ENCODE measurements at regions not wholly inside any gene's neighbourhood (a gene's known extent, or its start where the extent isn't known, plus 50 kb on each side); places are given as distances from the start of the nearest gene placed in this dataset.

- RAD21 ChIA-PET (ENCODE audit: low non-redundant PET in 1 of 2, low total read pairs in 2 of 2, uncharacterized antibody in 2 of 2, unreplicated experiment in 2 of 2) = no interaction called here
- Histone ChIP-seq H3K4me2 (ENCODE audit: low read length) (no peak overlapping the region), H3K4me1 (ENCODE audit: control insufficient read depth in 1 of 2, insufficient read depth in 2 of 2, low read length in 2 of 2) (no peaks in the 10 kb centered on the region), H4K20me1 (ENCODE audit: insufficient read depth) (no peaks in the 10 kb centered on the region), H3K4me3 (replicated peaks in 1 of 2; ENCODE audit: low read depth in 1 of 2, low read length in 2 of 2) (no peak overlapping the region), H3K9ac (ENCODE audit: low read length) (no peak overlapping the region), H2AFZ (ENCODE audit: low read depth, low read length, poor library complexity, severe bottlenecking) (no peak overlapping the region), H3K27ac (ENCODE audit: low read depth, low read length) (no peak overlapping the region), H3K9me3 (ENCODE audit: control insufficient read depth in 1 of 2, insufficient read depth in 1 of 2, low read depth in 1 of 2, low read length in 2 of 2) (peaks cover 0 to 2% of the 10 kb centered on the region in 2 experiments; a peak in 1 of 4 replicates), H3K27me3 (ENCODE audit: insufficient read depth, low read length) (no peaks in the 10 kb centered on the region), H3K79me2 (ENCODE audit: insufficient read depth, low read length) (no peaks in the 10 kb centered on the region), H3K9me2 (ENCODE audit: insufficient read depth) (no peaks in the 10 kb centered on the region), H3K36me3 (ENCODE audit: control insufficient read depth in 1 of 2, insufficient read depth in 2 of 2, low read length in 2 of 2) (no peaks in the 10 kb centered on the region)
- TF ChIP-seq SRF (IDR thresholded peaks at IDR 0.05; ENCODE audit: low read depth) = no peak
- no peak for TF ChIP-seq TCF7L2 (IDR thresholded peaks at IDR 0.05; ENCODE audit: borderline replicate concordance, extremely low read depth, insufficient read depth, insufficient read length)
- TF ChIP-seq CBX3 (IDR thresholded peaks at IDR 0.05; ENCODE audit: low read depth) = no peak
- TF ChIP-seq ZFX (IDR thresholded peaks at IDR 0.05) = no peak
- TF ChIP-seq RAD21 (IDR thresholded peaks at IDR 0.05; ENCODE audit: low read depth) = no peak
- no peak for TF ChIP-seq POLR2AphosphoS5 (IDR thresholded peaks at IDR 0.05; ENCODE audit: low read depth, low read length)
- TF ChIP-seq POLR2A (IDR thresholded peaks at IDR 0.05; ENCODE audit: borderline replicate concordance, extremely low read depth, insufficient read depth, insufficient read length) = no peak
- TF ChIP-seq ATF3 (IDR thresholded peaks at IDR 0.05) = no peak
- no peak for TF ChIP-seq ZNF274 (IDR thresholded peaks at IDR 0.05; ENCODE audit: low read depth, low read length)
- no peak for TF ChIP-seq EGR1 (IDR thresholded peaks at IDR 0.05; ENCODE audit: low read depth)
- TF ChIP-seq CEBPB (IDR thresholded peaks at IDR 0.05; ENCODE audit: low read depth) = no peak
- TF ChIP-seq ELF1 (IDR thresholded peaks at IDR 0.05; ENCODE audit: borderline replicate concordance, low read depth) = no peak
- no peak for TF ChIP-seq SP1 (IDR thresholded peaks at IDR 0.05; ENCODE audit: low read depth)
- TF ChIP-seq CTCF (IDR thresholded peaks at IDR 0.05 in 2 of 3, conservative IDR thresholded peaks at IDR 0.05 in 1 of 3; ENCODE audit: borderline replicate concordance in 1 of 3, insufficient read depth in 1 of 3, low read depth in 2 of 3, low read length in 2 of 3) = no peak
- TF ChIP-seq ZBTB33 (IDR thresholded peaks at IDR 0.05; ENCODE audit: extremely low read depth, insufficient replicate concordance, low read length) = no peak
- TF ChIP-seq JUND (IDR thresholded peaks at IDR 0.05) = no peak
- ATAC-seq (no peak), DNase-seq (ENCODE audit: low read depth, low spot score) (no peak)
- BruUV-seq (replicated peaks) = no TSS peak
- POLR2A ChIA-PET = no interaction called here
- CTCF ChIA-PET = no interaction called here
- intact Hi-C loops (cut with micrococcal nuclease) = no loop called here
Observed at GRCh38 chr6:77183447-77183846, 279.8 kb downstream of the HTR1B start.
